ENCODE measurements at regions not wholly inside any gene's neighbourhood (a gene's known extent, or its start where the extent isn't known, plus 50 kb on each side); places are given as distances from the start of the nearest gene placed in this dataset.

DNA sequence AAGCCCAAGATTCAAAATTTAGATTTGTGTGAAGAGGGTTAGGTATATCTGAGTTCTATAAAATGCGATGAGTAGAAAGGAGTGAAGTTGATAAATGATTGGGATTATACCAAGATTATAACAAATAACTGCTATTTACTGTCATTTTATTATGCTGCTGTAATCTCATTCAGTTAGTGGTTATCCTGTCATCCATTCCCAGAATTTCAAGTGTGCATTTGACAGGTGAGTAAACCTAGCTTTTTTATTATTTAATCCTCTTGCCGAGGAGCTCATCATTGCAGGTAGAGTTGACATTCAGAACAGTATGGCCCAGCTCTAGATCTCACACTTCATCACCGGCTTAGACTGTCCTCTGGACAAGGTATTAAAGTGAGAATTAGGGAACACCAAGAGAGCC is 1146.2 kb downstream of the CDH11 start:
- no peaks in the 10 kb centered on the region for H4K20me1 ChIP-seq (ENCODE audit: control insufficient read depth, insufficient read depth, low read depth, low read length)
- no peaks in the 10 kb centered on the region for H3F3A ChIP-seq (ENCODE audit: control insufficient read depth, insufficient read depth)
- H3K4me1 ChIP-seq (ENCODE audit: control insufficient read depth, low read length): no peaks in the 10 kb centered on the region
- H3K27ac ChIP-seq (ENCODE audit: low read depth, low read length): no peak overlapping the region
- H3K9me2 ChIP-seq (replicated peaks; ENCODE audit: control insufficient read depth, low read length): no peaks in the 10 kb centered on the region
- H3K4me2 ChIP-seq (ENCODE audit: low read length): no peak overlapping the region
- no peak overlapping the region for H3K4me3 ChIP-seq (ENCODE audit: low read length)
- no peaks in the 10 kb centered on the region for H3K36me3 ChIP-seq (ENCODE audit: control insufficient read depth, low read length)
- H3K79me2 ChIP-seq (ENCODE audit: control insufficient read depth, low read length): no peaks in the 10 kb centered on the region
- TF ChIP-seq, protein P1, sequence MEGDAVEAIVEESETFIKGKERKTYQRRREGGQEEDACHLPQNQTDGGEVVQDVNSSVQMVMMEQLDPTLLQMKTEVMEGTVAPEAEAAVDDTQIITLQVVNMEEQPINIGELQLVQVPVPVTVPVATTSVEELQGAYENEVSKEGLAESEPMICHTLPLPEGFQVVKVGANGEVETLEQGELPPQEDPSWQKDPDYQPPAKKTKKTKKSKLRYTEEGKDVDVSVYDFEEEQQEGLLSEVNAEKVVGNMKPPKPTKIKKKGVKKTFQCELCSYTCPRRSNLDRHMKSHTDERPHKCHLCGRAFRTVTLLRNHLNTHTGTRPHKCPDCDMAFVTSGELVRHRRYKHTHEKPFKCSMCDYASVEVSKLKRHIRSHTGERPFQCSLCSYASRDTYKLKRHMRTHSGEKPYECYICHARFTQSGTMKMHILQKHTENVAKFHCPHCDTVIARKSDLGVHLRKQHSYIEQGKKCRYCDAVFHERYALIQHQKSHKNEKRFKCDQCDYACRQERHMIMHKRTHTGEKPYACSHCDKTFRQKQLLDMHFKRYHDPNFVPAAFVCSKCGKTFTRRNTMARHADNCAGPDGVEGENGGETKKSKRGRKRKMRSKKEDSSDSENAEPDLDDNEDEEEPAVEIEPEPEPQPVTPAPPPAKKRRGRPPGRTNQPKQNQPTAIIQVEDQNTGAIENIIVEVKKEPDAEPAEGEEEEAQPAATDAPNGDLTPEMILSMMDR (IDR thresholded peaks at IDR 0.05; ENCODE audit: low read depth, low read length, poor library complexity, severe bottlenecking): no peak
- TF ChIP-seq EZH2phosphoT487 (IDR thresholded peaks at IDR 0.05; ENCODE audit: borderline replicate concordance, low read length): no peak
- no peaks in the 10 kb centered on the region for H3K27me3 ChIP-seq (ENCODE audit: control insufficient read depth, low read length)
- no peaks in the 10 kb centered on the region for H3K9me3 ChIP-seq (ENCODE audit: control insufficient read depth, insufficient read depth, low read length)

DNA sequence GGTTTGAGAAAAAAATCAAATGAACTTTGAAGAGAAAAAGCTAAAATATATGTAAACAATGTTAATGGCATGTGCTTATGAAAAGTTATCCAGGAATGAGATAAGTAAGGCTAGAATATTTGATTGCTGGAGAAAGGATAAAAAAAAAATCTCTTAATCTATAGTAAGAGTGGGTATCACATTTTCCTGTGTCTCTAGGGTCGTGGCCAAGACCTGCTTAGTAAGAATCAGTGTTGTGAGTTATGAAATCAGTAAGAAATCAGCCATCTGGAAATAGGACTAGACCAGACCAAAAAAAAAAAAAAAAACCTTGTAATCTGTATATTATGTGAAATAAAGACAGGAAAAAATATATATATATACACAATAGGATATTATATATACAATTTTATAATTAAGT is 1153.9 kb downstream of the CDH11 start:
- H3K79me2 ChIP-seq (ENCODE audit: control insufficient read depth, low read length): no peaks in the 10 kb centered on the region
- TF ChIP-seq, protein P1 (IDR thresholded peaks at IDR 0.05; ENCODE audit: low read depth, low read length, poor library complexity, severe bottlenecking): no peak
- TF ChIP-seq EZH2phosphoT487 (IDR thresholded peaks at IDR 0.05; ENCODE audit: borderline replicate concordance, low read length): no peak
- no peak overlapping the region for H3K4me3 ChIP-seq (ENCODE audit: low read length)
- H3K36me3 ChIP-seq (ENCODE audit: control insufficient read depth, low read length): no peaks in the 10 kb centered on the region
- H3K9me2 ChIP-seq (replicated peaks; ENCODE audit: control insufficient read depth, low read length): no peaks in the 10 kb centered on the region
- no peaks in the 10 kb centered on the region for H3K27me3 ChIP-seq (ENCODE audit: control insufficient read depth, low read length)
- no peaks in the 10 kb centered on the region for H3K9me3 ChIP-seq (ENCODE audit: control insufficient read depth, insufficient read depth, low read length)
- H3F3A ChIP-seq (ENCODE audit: control insufficient read depth, insufficient read depth): no peaks in the 10 kb centered on the region
- H3K27ac ChIP-seq (ENCODE audit: low read depth, low read length): no peak overlapping the region
- no peak overlapping the region for H3K4me2 ChIP-seq (ENCODE audit: low read length)
- H3K4me1 ChIP-seq (ENCODE audit: control insufficient read depth, low read length): no peaks in the 10 kb centered on the region
- no peaks in the 10 kb centered on the region for H4K20me1 ChIP-seq (ENCODE audit: control insufficient read depth, insufficient read depth, low read depth, low read length)

DNA sequence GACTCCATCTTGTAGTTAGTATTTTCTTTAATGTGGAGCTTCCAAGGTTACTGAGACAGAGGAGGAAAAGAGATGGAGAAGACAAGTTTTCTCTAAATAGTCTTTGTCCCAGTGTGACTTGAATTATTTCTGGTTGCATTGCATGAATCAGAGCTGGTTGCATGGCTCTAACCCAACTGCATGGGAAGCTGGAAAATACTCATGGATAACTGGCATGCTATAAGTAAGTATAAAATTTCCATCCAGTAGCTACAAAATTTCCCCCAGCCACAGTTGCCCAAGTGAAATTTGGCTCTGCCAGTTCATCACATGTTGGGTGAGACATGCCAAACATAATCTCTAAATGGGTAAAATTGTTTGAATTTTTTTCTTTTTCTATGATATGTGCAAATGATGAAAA is 1161.5 kb downstream of the CDH11 start:
- Histone ChIP-seq H3K27me3 (ENCODE audit: control insufficient read depth, low read length) (no peaks in the 10 kb centered on the region), H3K4me2 (ENCODE audit: low read length) (no peak overlapping the region), H3K9me3 (ENCODE audit: control insufficient read depth, insufficient read depth, low read length) (no peaks in the 10 kb centered on the region), H3K27ac (ENCODE audit: low read depth, low read length) (no peak overlapping the region), H3K4me1 (ENCODE audit: control insufficient read depth, low read length) (no peaks in the 10 kb centered on the region), H3K79me2 (ENCODE audit: control insufficient read depth, low read length) (no peaks in the 10 kb centered on the region), H3K9me2 (replicated peaks; ENCODE audit: control insufficient read depth, low read length) (no peaks in the 10 kb centered on the region), H3K36me3 (ENCODE audit: control insufficient read depth, low read length) (no peaks in the 10 kb centered on the region), H3K4me3 (ENCODE audit: low read length) (no peak overlapping the region), H3F3A (ENCODE audit: control insufficient read depth, insufficient read depth) (no peaks in the 10 kb centered on the region), H4K20me1 (ENCODE audit: control insufficient read depth, insufficient read depth, low read depth, low read length) (no peaks in the 10 kb centered on the region)
- TF ChIP-seq, protein P1 (IDR thresholded peaks at IDR 0.05; ENCODE audit: low read depth, low read length, poor library complexity, severe bottlenecking): no peak
- no peak for TF ChIP-seq EZH2phosphoT487 (IDR thresholded peaks at IDR 0.05; ENCODE audit: borderline replicate concordance, low read length)

DNA sequence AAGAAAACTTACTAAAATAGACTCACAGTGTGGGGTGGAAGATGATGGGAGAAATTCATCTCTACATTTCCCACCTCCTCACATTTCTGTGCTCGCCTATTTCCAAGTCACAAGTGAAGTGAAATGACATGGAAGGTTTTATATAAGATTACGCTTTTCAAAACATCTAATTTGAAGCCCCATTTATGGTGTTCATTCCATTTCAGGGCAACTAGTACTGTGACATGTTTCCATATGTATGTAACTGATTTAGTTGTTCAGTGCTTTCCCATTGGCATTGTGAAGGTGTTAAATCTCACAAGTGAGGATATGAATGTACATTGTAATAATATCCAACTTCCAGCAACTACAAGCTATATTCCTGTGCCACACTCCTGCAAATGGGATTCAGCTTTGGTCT is 1174.8 kb downstream of the CDH11 start:
- no peaks in the 10 kb centered on the region for H3K9me2 ChIP-seq (replicated peaks; ENCODE audit: control insufficient read depth, low read length)
- H3F3A ChIP-seq (ENCODE audit: control insufficient read depth, insufficient read depth): no peaks in the 10 kb centered on the region
- H3K4me3 ChIP-seq (ENCODE audit: low read length): no peak overlapping the region
- H4K20me1 ChIP-seq (ENCODE audit: control insufficient read depth, insufficient read depth, low read depth, low read length): no peaks in the 10 kb centered on the region
- TF ChIP-seq, protein P1 (IDR thresholded peaks at IDR 0.05; ENCODE audit: low read depth, low read length, poor library complexity, severe bottlenecking): no peak
- no peak for TF ChIP-seq EZH2phosphoT487 (IDR thresholded peaks at IDR 0.05; ENCODE audit: borderline replicate concordance, low read length)
- H3K4me2 ChIP-seq (ENCODE audit: low read length): no peak overlapping the region
- H3K27me3 ChIP-seq (ENCODE audit: control insufficient read depth, low read length): no peaks in the 10 kb centered on the region
- H3K9me3 ChIP-seq (ENCODE audit: control insufficient read depth, insufficient read depth, low read length): no peaks in the 10 kb centered on the region
- H3K4me1 ChIP-seq (ENCODE audit: control insufficient read depth, low read length): no peaks in the 10 kb centered on the region
- H3K79me2 ChIP-seq (ENCODE audit: control insufficient read depth, low read length): no peaks in the 10 kb centered on the region
- H3K36me3 ChIP-seq (ENCODE audit: control insufficient read depth, low read length): no peaks in the 10 kb centered on the region
- H3K27ac ChIP-seq (ENCODE audit: low read depth, low read length): no peak overlapping the region

Data from DOHH2 (cell line).